Right lobe of liver (tissue), 6 donors: ENCODE measurements at regions not wholly inside any gene's neighbourhood (a gene's known extent, or its start where the extent isn't known, plus 50 kb on each side); places are given as distances from the start of the nearest gene placed in this dataset.

Experiments
- ATAC-seq, 4 donors: fragments of 200-7000 bp; cut with Tn5 transposase; one replicate each; pipeline ENCODE4 v1.9.1; 2020; ENCODE audit warnings: mild to moderate bottlenecking in 4 of 4, moderate library complexity in 4 of 4
- DNase-seq, 3 donors: peaks; one replicate each; pipeline ENCODE4 v3.0.0-alpha.2; 2020
- H3K27ac ChIP-seq, 3 donors: fragments of 200-600 bp; one replicate each; pipeline ENCODE4 v1.8.0; 2022
- H3K27me3 ChIP-seq, 2 donors: fragments of 200-600 bp; one replicate each; pipeline ENCODE4 v1.8.0; 2022
- H3K36me3 ChIP-seq, 4 donors: fragments of 200-600 bp; sonication (generic) in 1 of 4; one replicate each; pipeline versions ENCODE4 v1.5.1 to v1.8.0; 2017 to 2022; ENCODE audit warnings: control low read depth in 1 of 4
- H3K4me1 ChIP-seq, 4 donors: fragments of 200-600 bp; sonication (generic) in 1 of 4; one replicate each; pipeline versions ENCODE4 v1.5.1 to v1.8.0; 2017 to 2022; ENCODE audit warnings: control low read depth in 1 of 4
- H3K4me3 ChIP-seq, 3 donors: fragments of 200-600 bp; one replicate each; pipeline ENCODE4 v1.8.0; 2022
- H3K9me3 ChIP-seq, 4 donors: fragments of 200-600 bp; sonication (generic) in 1 of 4; one replicate each; pipeline versions ENCODE4 v1.5.1 to v1.8.0; 2017 to 2022; ENCODE audit warnings: control low read depth in 1 of 4
- POLR2A ChIP-seq: fragments of 450-650 bp; IDR thresholded peaks from one replicate; pipeline ENCODE4 v1.6.1; 2017; ENCODE audit warnings: antibody characterized with exemption, mild to moderate bottlenecking
- WGBS: methylation state at CpG from one replicate; pipeline ENCODE4 v1.1.6; 2018; ENCODE audit warnings: low coverage, low lambda C conversion rate; ENCODE audit not compliant: insufficient coverage; ENCODE audit errors: missing lambda C conversion rate; 5-methylcytosine and 5-hydroxymethylcytosine counted together
- intact Hi-C, 2 donors: fragments of 100-400 bp; cut with DNase I; formaldehyde crosslinking; loops; one replicate each; pipeline versions ENCODE4 v1.11.2 to v1.14.1; 2022
- TF ChIP-seq, protein P1 (sequence below), 4 donors: fragments of 200-600 bp in 3 of 4; fragments of 450-650 bp in 1 of 4; IDR thresholded peaks; one replicate each; pipeline versions ENCODE4 v1.5.1 to v1.8.0; 2016 to 2022; ENCODE audit warnings: antibody characterized with exemption in 4 of 4, mild to moderate bottlenecking in 2 of 4
- donor health status: DM: no; HTN: yes; CAD: no.
- donor health status: DM: no; HTN: no; CAD: no.
- donor health status: DM: no; HTN: no; CAD: no.
- donor health status: DM: no; HTN: yes; CAD: no.
- donor health status: DM: no; HTN: yes; CAD: no.

GRCh38 chr4:83703752-83704151 lies 167.8 kb downstream of the GPAT3 start:
- H3K4me1 ChIP-seq = no peaks in the 10 kb centered on the region
- intact Hi-C loops = no loop called here
- no peaks in the 10 kb centered on the region for H3K27me3 ChIP-seq
- DNase-seq = no peak
- TF ChIP-seq, protein P1, sequence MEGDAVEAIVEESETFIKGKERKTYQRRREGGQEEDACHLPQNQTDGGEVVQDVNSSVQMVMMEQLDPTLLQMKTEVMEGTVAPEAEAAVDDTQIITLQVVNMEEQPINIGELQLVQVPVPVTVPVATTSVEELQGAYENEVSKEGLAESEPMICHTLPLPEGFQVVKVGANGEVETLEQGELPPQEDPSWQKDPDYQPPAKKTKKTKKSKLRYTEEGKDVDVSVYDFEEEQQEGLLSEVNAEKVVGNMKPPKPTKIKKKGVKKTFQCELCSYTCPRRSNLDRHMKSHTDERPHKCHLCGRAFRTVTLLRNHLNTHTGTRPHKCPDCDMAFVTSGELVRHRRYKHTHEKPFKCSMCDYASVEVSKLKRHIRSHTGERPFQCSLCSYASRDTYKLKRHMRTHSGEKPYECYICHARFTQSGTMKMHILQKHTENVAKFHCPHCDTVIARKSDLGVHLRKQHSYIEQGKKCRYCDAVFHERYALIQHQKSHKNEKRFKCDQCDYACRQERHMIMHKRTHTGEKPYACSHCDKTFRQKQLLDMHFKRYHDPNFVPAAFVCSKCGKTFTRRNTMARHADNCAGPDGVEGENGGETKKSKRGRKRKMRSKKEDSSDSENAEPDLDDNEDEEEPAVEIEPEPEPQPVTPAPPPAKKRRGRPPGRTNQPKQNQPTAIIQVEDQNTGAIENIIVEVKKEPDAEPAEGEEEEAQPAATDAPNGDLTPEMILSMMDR (IDR thresholded peaks at IDR 0.05) = no peak
- no peak for TF ChIP-seq POLR2A
- WGBS = 75% methylated on average over 1 of the region's 1 CpG
- H3K9me3 ChIP-seq = peaks cover 0 to 11% (median 0%) of the 10 kb centered on the region in 4 donors
- H3K4me3 ChIP-seq = no peak overlapping the region
- ATAC-seq = no peak
- H3K27ac ChIP-seq = no peak overlapping the region
- no peaks in the 10 kb centered on the region for H3K36me3 ChIP-seq

- intact Hi-C loops = no loop called here
- 31% methylated on average over 1 of the region's 1 CpG for WGBS
Measured at GRCh38 chr4:83701041-83701440, 165.1 kb downstream of the GPAT3 start.

GRCh38 chr4:83699358-83699757 lies 163.4 kb downstream of the GPAT3 start:
- WGBS = 73% methylated on average over 1 of the region's 1 CpG
- TF ChIP-seq POLR2A = no peak
- Histone ChIP-seq H3K9me3 (peaks cover 0 to 11% (median 0%) of the 10 kb centered on the region in 4 donors), H3K27ac (no peak overlapping the region), H3K36me3 (no peaks in the 10 kb centered on the region), H3K27me3 (no peaks in the 10 kb centered on the region), H3K4me3 (no peak overlapping the region), H3K4me1 (no peaks in the 10 kb centered on the region)
- intact Hi-C loops = no loop called here
- DNase-seq (no peak), ATAC-seq (no peak)

More at GRCh38 chr4:83701041-83701440, 165.1 kb downstream of the GPAT3 start:
- TF ChIP-seq, protein P1 (IDR thresholded peaks at IDR 0.05) = no peak
- TF ChIP-seq POLR2A = no peak
- no peaks in the 10 kb centered on the region for H3K36me3 ChIP-seq
- no peaks in the 10 kb centered on the region for H3K4me1 ChIP-seq
- no peak overlapping the region for H3K4me3 ChIP-seq
- no peak for ATAC-seq
- H3K9me3 ChIP-seq = peaks cover 0 to 11% (median 0%) of the 10 kb centered on the region in 4 donors
- no peak overlapping the region for H3K27ac ChIP-seq
- no peak for DNase-seq
- H3K27me3 ChIP-seq = no peaks in the 10 kb centered on the region

GRCh38 chr4:83692028-83692427 lies 156.1 kb downstream of the GPAT3 start:
- no peaks in the 10 kb centered on the region for H3K36me3 ChIP-seq
- WGBS = 70% methylated on average over 1 of the region's 1 CpG
- no peak overlapping the region for H3K4me3 ChIP-seq
- intact Hi-C loops = no loop called here
- H3K9me3 ChIP-seq = no peaks in the 10 kb centered on the region
- H3K4me1 ChIP-seq = no peaks in the 10 kb centered on the region
- TF ChIP-seq, protein P1 (IDR thresholded peaks at IDR 0.05) = no peak
- TF ChIP-seq POLR2A = no peak
- no peaks in the 10 kb centered on the region for H3K27me3 ChIP-seq
- DNase-seq (no peak), ATAC-seq (no peak)
- H3K27ac ChIP-seq = no peak overlapping the region

GRCh38 chr4:83686166-83686565 lies 150.3 kb downstream of the GPAT3 start:
- 35% methylated on average over 2 of the region's 2 CpGs for WGBS
- TF ChIP-seq, protein P1 (IDR thresholded peaks at IDR 0.05) = no peak
- TF ChIP-seq POLR2A = no peak
- no peak for DNase-seq
- Histone ChIP-seq H3K27me3 (no peaks in the 10 kb centered on the region), H3K36me3 (no peaks in the 10 kb centered on the region), H3K4me1 (no peaks in the 10 kb centered on the region), H3K9me3 (no peaks in the 10 kb centered on the region), H3K4me3 (no peak overlapping the region), H3K27ac (no peak overlapping the region)
- intact Hi-C loops = no loop called here
- no peak for ATAC-seq
